AG08395 (cell line): ENCODE measurements at regions not wholly inside any gene's neighbourhood (a gene's known extent, or its start where the extent isn't known, plus 50 kb on each side); places are given as distances from the start of the nearest gene placed in this dataset.

Experiments
- DNase-seq: peaks from one replicate; pipeline ENCODE4 v3.0.0; 2012; ENCODE audit warnings: mixed read lengths, low spot score

- peak; percentile 19 for DNase-seq
Observed at GRCh38 chr6:14031516-14031915, 86.1 kb upstream of the CD83 start.

- DNase-seq = peak; percentile 94
Observed at GRCh38 chr6:14035071-14035847, 82.3 kb upstream of the CD83 start.

GRCh38 chr6:14035874-14036273, 81.7 kb upstream of the CD83 start:
- no peak for DNase-seq

GRCh38 chr6:14036911-14037310, 80.7 kb upstream of the CD83 start:
- no peak for DNase-seq

- peak; percentile 83 for DNase-seq
Observed at GRCh38 chr6:14037402-14038277, 79.9 kb upstream of the CD83 start.

- DNase-seq = no peak
Observed at GRCh38 chr6:14038467-14039437, 78.8 kb upstream of the CD83 start.

- DNase-seq = no peak
Observed at GRCh38 chr6:14040042-14040441, 77.5 kb upstream of the CD83 start.

GRCh38 chr6:14046476-14047068, 71.0 kb upstream of the CD83 start:
- DNase-seq = peak; percentile 78

GRCh38 chr6:14047151-14047740, 70.3 kb upstream of the CD83 start:
- DNase-seq = no peak

- no peak for DNase-seq
Observed at GRCh38 chr6:14048837-14049236, 68.7 kb upstream of the CD83 start.

GRCh38 chr6:14051355-14051754, 66.2 kb upstream of the CD83 start:
- DNase-seq = no peak

- DNase-seq = peak; percentile 30
Observed at GRCh38 chr6:14053811-14054210, 63.8 kb upstream of the CD83 start.

GRCh38 chr6:14055541-14055940, 62.0 kb upstream of the CD83 start:
- no peak for DNase-seq

GRCh38 chr6:14058029-14058695, 59.4 kb upstream of the CD83 start:
- no peak for DNase-seq

GRCh38 chr6:14058735-14059134, 58.8 kb upstream of the CD83 start:
- DNase-seq = no peak

- no peak for DNase-seq
Observed at GRCh38 chr6:14059791-14060436, 57.7 kb upstream of the CD83 start.

- DNase-seq = no peak
Observed at GRCh38 chr6:14060971-14061370, 56.6 kb upstream of the CD83 start.

GRCh38 chr6:14061643-14062042, 55.9 kb upstream of the CD83 start:
- DNase-seq = no peak

GRCh38 chr6:14062345-14063029, 55.1 kb upstream of the CD83 start:
- no peak for DNase-seq

- DNase-seq = no peak
Observed at GRCh38 chr6:14063756-14064155, 53.8 kb upstream of the CD83 start.
